ENCODE measurements at regions not wholly inside any gene's neighbourhood (a gene's known extent, or its start where the extent isn't known, plus 50 kb on each side); places are given as distances from the start of the nearest gene placed in this dataset.

- no peak for TF ChIP-seq POLR2A (IDR thresholded peaks at IDR 0.05)
- TF ChIP-seq, protein P1, sequence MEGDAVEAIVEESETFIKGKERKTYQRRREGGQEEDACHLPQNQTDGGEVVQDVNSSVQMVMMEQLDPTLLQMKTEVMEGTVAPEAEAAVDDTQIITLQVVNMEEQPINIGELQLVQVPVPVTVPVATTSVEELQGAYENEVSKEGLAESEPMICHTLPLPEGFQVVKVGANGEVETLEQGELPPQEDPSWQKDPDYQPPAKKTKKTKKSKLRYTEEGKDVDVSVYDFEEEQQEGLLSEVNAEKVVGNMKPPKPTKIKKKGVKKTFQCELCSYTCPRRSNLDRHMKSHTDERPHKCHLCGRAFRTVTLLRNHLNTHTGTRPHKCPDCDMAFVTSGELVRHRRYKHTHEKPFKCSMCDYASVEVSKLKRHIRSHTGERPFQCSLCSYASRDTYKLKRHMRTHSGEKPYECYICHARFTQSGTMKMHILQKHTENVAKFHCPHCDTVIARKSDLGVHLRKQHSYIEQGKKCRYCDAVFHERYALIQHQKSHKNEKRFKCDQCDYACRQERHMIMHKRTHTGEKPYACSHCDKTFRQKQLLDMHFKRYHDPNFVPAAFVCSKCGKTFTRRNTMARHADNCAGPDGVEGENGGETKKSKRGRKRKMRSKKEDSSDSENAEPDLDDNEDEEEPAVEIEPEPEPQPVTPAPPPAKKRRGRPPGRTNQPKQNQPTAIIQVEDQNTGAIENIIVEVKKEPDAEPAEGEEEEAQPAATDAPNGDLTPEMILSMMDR (IDR thresholded peaks at IDR 0.05): no peak
These were observed 479.0 kb upstream of the SYT1 start for GRCh38 chr12:78385541-78385940.
